IMR-90 (cell line): ENCODE measurements at regions not wholly inside any gene's neighbourhood (a gene's known extent, or its start where the extent isn't known, plus 50 kb on each side); places are given as distances from the start of the nearest gene placed in this dataset.

Experiments
- POLR2A ChIP-seq: IDR thresholded peaks from 2 replicates; pipeline ENCODE4 v1.6.1; 2012; ENCODE audit warnings: mild to moderate bottlenecking, low read depth, low read length
- TF ChIP-seq, protein P1 (sequence below): conservative IDR thresholded peaks from 2 replicates; pipeline ENCODE4 v1.5.1; 2012; ENCODE audit warnings: mild to moderate bottlenecking, low read depth, low read length, improper control_type of control experiment

DNA sequence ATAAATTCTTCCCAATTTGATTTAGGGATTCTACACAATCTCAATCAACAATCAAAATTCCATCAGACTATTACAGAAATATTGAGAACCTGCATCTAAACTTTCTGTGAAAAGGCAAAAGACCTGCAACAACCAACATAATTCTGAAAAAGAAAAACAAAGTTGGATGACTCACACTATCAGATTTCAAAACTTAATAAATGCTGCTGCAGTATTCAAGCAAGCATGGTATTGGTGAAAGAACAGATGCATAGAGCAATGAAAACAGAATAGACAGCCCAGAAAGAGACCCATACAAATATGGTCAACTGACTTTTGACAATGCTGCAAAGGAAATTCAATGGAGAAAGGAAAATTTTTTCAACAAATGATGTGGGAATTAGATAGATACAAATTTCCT, 477.1 kb upstream of the NR2F2 start:
- no peak for TF ChIP-seq POLR2A
- TF ChIP-seq, protein P1, sequence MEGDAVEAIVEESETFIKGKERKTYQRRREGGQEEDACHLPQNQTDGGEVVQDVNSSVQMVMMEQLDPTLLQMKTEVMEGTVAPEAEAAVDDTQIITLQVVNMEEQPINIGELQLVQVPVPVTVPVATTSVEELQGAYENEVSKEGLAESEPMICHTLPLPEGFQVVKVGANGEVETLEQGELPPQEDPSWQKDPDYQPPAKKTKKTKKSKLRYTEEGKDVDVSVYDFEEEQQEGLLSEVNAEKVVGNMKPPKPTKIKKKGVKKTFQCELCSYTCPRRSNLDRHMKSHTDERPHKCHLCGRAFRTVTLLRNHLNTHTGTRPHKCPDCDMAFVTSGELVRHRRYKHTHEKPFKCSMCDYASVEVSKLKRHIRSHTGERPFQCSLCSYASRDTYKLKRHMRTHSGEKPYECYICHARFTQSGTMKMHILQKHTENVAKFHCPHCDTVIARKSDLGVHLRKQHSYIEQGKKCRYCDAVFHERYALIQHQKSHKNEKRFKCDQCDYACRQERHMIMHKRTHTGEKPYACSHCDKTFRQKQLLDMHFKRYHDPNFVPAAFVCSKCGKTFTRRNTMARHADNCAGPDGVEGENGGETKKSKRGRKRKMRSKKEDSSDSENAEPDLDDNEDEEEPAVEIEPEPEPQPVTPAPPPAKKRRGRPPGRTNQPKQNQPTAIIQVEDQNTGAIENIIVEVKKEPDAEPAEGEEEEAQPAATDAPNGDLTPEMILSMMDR, result no peak
